ENCODE measurements at regions not wholly inside any gene's neighbourhood (a gene's known extent, or its start where the extent isn't known, plus 50 kb on each side); places are given as distances from the start of the nearest gene placed in this dataset.

- TF ChIP-seq IRF3 (IDR thresholded peaks at IDR 0.05) = no peak
- TF ChIP-seq CTCF (IDR thresholded peaks at IDR 0.05 in 2 of 3, conservative IDR thresholded peaks at IDR 0.05 in 1 of 3; ENCODE audit: control insufficient read depth in 2 of 3, extremely low read depth in 1 of 3, insufficient read depth in 1 of 3, low read depth in 3 of 3, low read length in 3 of 3) = peak; percentile 65 to 78 (median 69)
- TF ChIP-seq STAT3 (IDR thresholded peaks at IDR 0.05; ENCODE audit: low read depth, low read length) = no peak
- TF ChIP-seq ZNF274 (IDR thresholded peaks at IDR 0.05; ENCODE audit: insufficient read depth, insufficient read length) = no peak
- no peak for TF ChIP-seq CHD2 (IDR thresholded peaks at IDR 0.05; ENCODE audit: borderline replicate concordance, low read depth, low read length)
- no peak for TF ChIP-seq TCF12 (IDR thresholded peaks at IDR 0.05; ENCODE audit: low read depth, low read length)
- no peak for TF ChIP-seq CBX5 (IDR thresholded peaks at IDR 0.05; ENCODE audit: low read depth)
- no peak for TF ChIP-seq POLR2AphosphoS5 (IDR thresholded peaks at IDR 0.05; ENCODE audit: low read length)
- TF ChIP-seq MXI1 (IDR thresholded peaks at IDR 0.05; ENCODE audit: low read depth, low read length) = no peak
- no peak for TF ChIP-seq ZNF24 (IDR thresholded peaks at IDR 0.05)
- TF ChIP-seq CREB1 (IDR thresholded peaks at IDR 0.05; ENCODE audit: low read depth) = no peak
- TF ChIP-seq ZBTB40 (IDR thresholded peaks at IDR 0.05; ENCODE audit: borderline replicate concordance) = no peak
- TF ChIP-seq TAF1 (IDR thresholded peaks at IDR 0.05; ENCODE audit: borderline replicate concordance, low read depth, low read length) = no peak
- TF ChIP-seq CEBPB (IDR thresholded peaks at IDR 0.05; ENCODE audit: borderline replicate concordance in 1 of 2, low read depth in 2 of 2, low read length in 2 of 2) = no peak
Measured at GRCh38 chr2:13006829-13007717, 290.3 kb downstream of the TRIB2 start.
